Urinary bladder (tissue), 3 donors: ENCODE measurements at regions not wholly inside any gene's neighbourhood (a gene's known extent, or its start where the extent isn't known, plus 50 kb on each side); places are given as distances from the start of the nearest gene placed in this dataset.

Experiments
- DNase-seq: peaks from one replicate; pipeline ENCODE4 v3.0.0-alpha.2; 2015; ENCODE audit errors: extremely low spot score
- H3K27ac ChIP-seq: one replicate; pipeline ENCODE4 v1.5.1; 2013; ENCODE audit warnings: low read depth, mild to moderate bottlenecking, moderate library complexity
- H3K36me3 ChIP-seq: one replicate; pipeline ENCODE4 v1.6.1; 2013; ENCODE audit warnings: mild to moderate bottlenecking, moderate library complexity; ENCODE audit not compliant: insufficient read depth
- H3K4me1 ChIP-seq: one replicate; pipeline ENCODE4 v1.6.1; 2013; ENCODE audit warnings: mild to moderate bottlenecking, moderate library complexity; ENCODE audit not compliant: insufficient read depth
- H3K4me3 ChIP-seq: one replicate; pipeline ENCODE4 v1.5.1; 2013; ENCODE audit warnings: low read depth, low read length
- WGBS: extraction: QIAGEN DNeasy Blood & Tissue Kit; methylation state at CpG from one replicate; pipeline ENCODE4 v1.1.7; 2013; 5-methylcytosine and 5-hydroxymethylcytosine counted together
- donor health status: healthy with polysubstance abuse.
- donor health status: healthy.

DNA sequence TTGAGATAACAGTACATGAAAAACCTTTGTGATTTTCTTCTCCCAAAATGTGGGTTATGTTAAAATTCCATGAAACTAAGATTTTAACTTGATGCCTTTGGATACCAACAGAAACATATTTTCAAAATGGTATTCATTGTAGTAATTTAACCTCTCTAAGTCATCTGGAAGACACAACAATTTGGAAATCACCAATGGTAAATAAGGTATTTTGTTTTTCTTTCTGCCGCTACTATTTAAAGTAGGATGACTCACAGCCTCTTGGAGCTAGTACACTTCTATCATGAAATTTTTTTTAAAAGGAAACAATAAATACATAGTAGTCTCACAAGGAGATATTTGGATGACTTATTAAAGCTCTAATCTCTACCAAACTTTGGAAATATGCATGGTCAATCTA, 291.6 kb upstream of the VEPH1 start:
- Histone ChIP-seq H3K4me1 (no peaks in the 10 kb centered on the region), H3K4me3 (no peak overlapping the region), H3K36me3 (no peaks in the 10 kb centered on the region), H3K27ac (no peak overlapping the region)
- WGBS, result 38% methylated on average over 1 of the region's 1 CpG
- no peak for DNase-seq

GRCh38 chr3:157793745-157794144, 290.5 kb upstream of the VEPH1 start:
- H3K27ac ChIP-seq, result no peak overlapping the region
- H3K4me3 ChIP-seq, result no peak overlapping the region
- DNase-seq, result no peak
- 51% methylated on average over 9 of the region's 9 CpGs for WGBS
- H3K36me3 ChIP-seq, result no peaks in the 10 kb centered on the region
- no peaks in the 10 kb centered on the region for H3K4me1 ChIP-seq

DNA sequence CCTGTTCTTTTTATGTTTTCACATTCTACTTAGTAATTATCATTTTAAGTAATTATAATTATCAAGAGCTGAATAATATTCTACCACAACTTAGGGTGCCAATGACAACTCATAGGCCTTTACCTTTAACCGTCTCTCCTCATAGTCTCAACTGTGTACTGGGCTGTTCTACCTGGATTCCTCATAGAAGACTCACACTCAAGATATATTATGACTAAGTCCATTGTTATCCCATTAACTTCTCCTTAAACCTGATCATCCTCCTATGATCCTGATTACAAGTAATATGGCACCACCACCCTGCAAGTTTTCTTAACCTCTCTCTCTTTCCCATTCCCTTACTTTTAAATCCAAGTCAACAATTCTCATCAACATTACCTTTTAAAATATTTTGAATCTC, 285.9 kb upstream of the VEPH1 start:
- H3K4me3 ChIP-seq, result no peak overlapping the region
- no peak overlapping the region for H3K27ac ChIP-seq
- no peaks in the 10 kb centered on the region for H3K4me1 ChIP-seq
- 100% methylated on average over 1 of the region's 1 CpG for WGBS
- no peaks in the 10 kb centered on the region for H3K36me3 ChIP-seq
- DNase-seq, result no peak

DNA sequence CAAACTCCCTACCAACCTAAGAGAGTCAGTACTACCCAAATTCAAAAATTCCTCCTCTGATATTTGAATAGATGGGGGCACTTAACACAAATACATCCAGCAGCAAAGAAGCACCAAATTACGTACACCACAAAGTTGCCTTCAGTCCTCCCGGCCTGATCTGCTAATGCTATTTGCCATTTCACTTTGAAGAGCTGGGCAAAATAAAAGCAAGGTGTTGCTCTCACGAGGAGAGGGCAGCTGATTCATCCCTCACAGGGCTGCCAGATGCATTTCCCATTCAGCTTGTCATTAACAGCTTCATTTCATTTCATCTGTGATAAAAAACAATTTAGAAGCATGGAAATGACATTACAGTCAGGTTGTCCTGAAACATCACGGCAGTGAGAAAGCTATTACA, 283.4 kb upstream of the VEPH1 start:
- no peak for DNase-seq
- no peak overlapping the region for H3K27ac ChIP-seq
- no peaks in the 10 kb centered on the region for H3K36me3 ChIP-seq
- H3K4me1 ChIP-seq, result no peaks in the 10 kb centered on the region
- no peak overlapping the region for H3K4me3 ChIP-seq
- WGBS, result 82% methylated on average over 4 of the region's 4 CpGs

DNA sequence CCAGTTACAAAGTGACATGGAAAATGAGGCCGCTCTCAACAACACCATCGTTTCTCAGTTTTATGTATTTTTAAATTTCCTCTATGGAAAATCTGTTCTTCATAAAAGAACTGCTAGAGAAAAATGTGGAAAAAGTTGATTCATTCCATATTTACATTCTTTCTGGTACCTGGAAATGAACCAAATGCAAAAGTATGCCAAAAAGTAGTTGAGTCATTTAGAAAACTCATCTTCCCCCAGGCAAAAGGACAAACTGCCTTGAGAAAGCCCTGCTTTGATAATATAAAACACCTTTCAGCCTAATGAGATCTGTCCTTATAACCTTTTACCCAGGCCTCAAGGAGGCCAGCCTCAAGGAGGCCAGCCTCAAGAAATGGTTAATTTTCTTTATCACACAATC, 283.0 kb upstream of the VEPH1 start:
- peak; percentile 20 for DNase-seq
- Histone ChIP-seq H3K4me3 (no peak overlapping the region), H3K36me3 (no peaks in the 10 kb centered on the region), H3K27ac (no peak overlapping the region), H3K4me1 (no peaks in the 10 kb centered on the region)
- WGBS, result 49% methylated on average over 2 of the region's 2 CpGs

GRCh38 chr3:157785102-157785826, 282.0 kb upstream of the VEPH1 start:
- Histone ChIP-seq H3K27ac (no peak overlapping the region), H3K4me1 (no peaks in the 10 kb centered on the region), H3K36me3 (no peaks in the 10 kb centered on the region), H3K4me3 (no peak overlapping the region)
- WGBS, result 44% methylated on average over 6 of the region's 6 CpGs
- no peak for DNase-seq

- Histone ChIP-seq H3K4me1 (no peaks in the 10 kb centered on the region), H3K27ac (no peak overlapping the region), H3K36me3 (no peaks in the 10 kb centered on the region), H3K4me3 (no peak overlapping the region)
- WGBS, result 76% methylated on average over 2 of the region's 2 CpGs
- DNase-seq, result no peak
Observed at GRCh38 chr3:157782236-157782635, 279.0 kb upstream of the VEPH1 start.

- H3K27ac ChIP-seq, result no peak overlapping the region
- no peak for DNase-seq
- no peaks in the 10 kb centered on the region for H3K4me1 ChIP-seq
- H3K4me3 ChIP-seq, result no peak overlapping the region
- no peaks in the 10 kb centered on the region for H3K36me3 ChIP-seq
- 86% methylated on average over 2 of the region's 2 CpGs for WGBS
Observed at GRCh38 chr3:157776861-157777260, 273.6 kb upstream of the VEPH1 start.

DNA sequence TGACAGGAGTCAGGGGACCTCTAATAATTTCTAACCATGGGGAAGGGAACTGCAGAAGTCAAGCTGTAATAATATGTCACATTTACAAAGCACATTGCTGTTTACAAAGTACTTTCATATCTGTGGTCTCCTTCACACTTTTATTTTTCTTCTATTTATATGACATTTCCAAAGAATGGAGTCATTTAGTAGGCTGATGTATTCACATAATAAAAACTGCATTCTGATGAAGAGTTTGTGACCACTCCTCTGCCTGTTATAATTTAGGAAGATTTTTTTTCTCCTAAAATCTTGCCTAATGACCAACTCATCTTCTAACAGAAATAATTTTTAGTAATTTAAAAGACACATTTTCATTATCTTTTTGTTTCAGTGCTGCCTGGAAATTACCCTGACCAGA, 272.2 kb upstream of the VEPH1 start:
- Histone ChIP-seq H3K4me3 (no peak overlapping the region), H3K36me3 (no peaks in the 10 kb centered on the region), H3K27ac (no peak overlapping the region), H3K4me1 (no peaks in the 10 kb centered on the region)
- no peak for DNase-seq

DNA sequence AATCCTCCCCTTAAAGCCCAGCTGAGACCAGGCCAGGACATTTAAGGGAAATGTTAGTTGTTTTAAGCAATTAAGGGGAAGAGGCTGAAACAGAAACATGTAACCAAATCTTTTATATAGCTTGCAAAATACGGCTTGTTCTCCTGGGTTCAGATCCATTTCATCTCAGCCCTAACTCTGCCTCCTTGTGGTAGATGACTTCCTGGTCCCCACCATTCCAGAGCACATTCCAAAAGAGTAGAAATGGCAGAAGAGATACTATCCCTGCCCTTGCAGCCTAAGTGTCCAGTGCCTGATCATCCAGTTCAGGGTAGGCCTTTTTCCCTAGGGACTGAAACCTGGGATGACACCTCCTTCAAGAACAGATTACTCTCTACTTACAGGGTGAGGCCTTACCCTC, 266.2 kb upstream of the VEPH1 start:
- Histone ChIP-seq H3K4me3 (no peak overlapping the region), H3K4me1 (no peaks in the 10 kb centered on the region), H3K27ac (no peak overlapping the region), H3K36me3 (no peaks in the 10 kb centered on the region)
- no peak for DNase-seq
- 80% methylated on average over 1 of the region's 1 CpG for WGBS

DNA sequence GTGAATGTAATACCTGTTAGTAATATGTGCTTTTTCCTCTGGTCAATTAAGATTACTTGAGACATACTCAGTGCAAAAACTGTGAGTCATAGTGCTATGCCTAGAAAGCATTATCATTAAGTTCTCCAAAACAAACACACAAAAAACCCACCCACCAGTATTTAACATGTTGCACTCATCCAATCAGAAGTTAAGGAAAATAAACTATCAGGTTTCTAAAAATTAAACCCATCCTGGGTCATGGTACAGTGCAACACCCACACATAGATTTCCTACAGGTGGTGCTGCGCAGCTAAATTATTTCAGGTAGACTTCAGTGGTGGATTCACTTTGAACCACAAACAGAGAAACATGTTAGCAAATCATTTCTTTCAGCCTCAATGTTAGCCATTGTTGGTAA, 264.4 kb upstream of the VEPH1 start:
- H3K27ac ChIP-seq, result no peak overlapping the region
- no peaks in the 10 kb centered on the region for H3K4me1 ChIP-seq
- no peak for DNase-seq
- H3K36me3 ChIP-seq, result no peaks in the 10 kb centered on the region
- WGBS, result 100% methylated on average over 1 of the region's 1 CpG
- H3K4me3 ChIP-seq, result no peak overlapping the region

DNA sequence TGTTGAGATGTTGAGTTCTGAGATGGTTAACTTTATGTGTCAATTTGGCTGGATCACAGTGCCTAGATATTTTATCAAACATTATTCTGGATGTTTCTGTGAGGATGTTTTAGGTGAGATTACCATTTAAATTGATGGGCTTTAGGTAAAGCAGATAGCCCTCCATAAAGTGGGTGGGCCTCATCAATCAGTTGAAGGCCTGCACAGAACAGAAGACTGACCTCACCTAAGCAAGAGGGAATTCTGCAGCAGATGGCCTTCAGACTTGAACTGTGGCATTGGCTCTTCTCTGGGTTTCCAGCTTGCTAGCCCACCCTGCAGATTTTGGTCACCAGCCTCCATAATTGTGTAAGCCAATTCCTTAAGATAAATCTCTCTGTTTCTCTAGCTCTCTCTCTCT, 260.4 kb upstream of the VEPH1 start:
- Histone ChIP-seq H3K36me3 (no peaks in the 10 kb centered on the region), H3K27ac (no peak overlapping the region), H3K4me3 (no peak overlapping the region), H3K4me1 (no peaks in the 10 kb centered on the region)
- no peak for DNase-seq

DNA sequence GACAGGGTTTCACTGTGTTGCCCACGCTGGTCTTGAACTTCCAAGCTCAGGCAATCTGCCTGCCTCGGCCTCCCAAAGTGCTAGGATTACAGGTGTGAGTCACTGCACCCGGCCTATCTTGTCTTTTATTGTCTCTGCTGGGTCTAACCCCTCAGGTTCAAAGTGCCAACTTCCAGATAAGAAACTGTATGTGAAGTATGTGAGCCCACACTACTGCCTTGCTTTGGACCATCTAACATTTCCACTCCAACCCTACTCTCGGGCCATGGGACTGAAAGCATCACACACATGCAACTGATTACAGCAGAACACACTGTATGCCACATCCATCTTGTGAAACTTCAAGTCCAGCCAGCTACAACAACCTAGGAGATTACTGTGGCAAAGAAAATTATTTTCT, 256.1 kb upstream of the VEPH1 start:
- WGBS, result 75% methylated on average over 4 of the region's 4 CpGs
- no peak overlapping the region for H3K4me3 ChIP-seq
- no peaks in the 10 kb centered on the region for H3K4me1 ChIP-seq
- H3K27ac ChIP-seq, result no peak overlapping the region
- no peak for DNase-seq
- no peaks in the 10 kb centered on the region for H3K36me3 ChIP-seq

DNA sequence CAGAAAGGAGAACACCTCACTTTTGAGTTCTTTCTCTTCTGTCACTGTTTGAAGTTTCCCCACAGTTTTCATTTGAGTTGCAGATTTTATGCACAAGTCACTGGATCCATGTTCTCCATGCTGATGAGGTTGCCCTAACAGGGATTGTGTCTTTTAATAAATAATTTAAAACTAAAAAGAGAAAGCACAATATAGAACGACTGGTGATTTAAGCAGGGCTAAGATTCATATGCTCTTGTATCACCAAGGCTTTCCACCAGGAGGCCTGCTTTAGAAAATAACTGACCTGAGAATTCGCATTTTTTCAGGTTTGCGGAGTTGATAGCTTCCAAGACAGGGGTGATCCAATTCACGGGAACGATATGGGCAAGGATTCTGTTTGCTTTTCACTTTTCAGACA, 252.0 kb upstream of the VEPH1 start:
- WGBS, result 73% methylated on average over 5 of the region's 5 CpGs
- Histone ChIP-seq H3K4me3 (no peak overlapping the region), H3K4me1 (no peaks in the 10 kb centered on the region), H3K36me3 (no peaks in the 10 kb centered on the region), H3K27ac (no peak overlapping the region)
- no peak for DNase-seq

- no peak for DNase-seq
- Histone ChIP-seq H3K4me3 (no peak overlapping the region), H3K36me3 (no peaks in the 10 kb centered on the region), H3K27ac (no peak overlapping the region), H3K4me1 (no peaks in the 10 kb centered on the region)
- WGBS, result 28% methylated on average over 3 of the region's 3 CpGs
Observed at GRCh38 chr3:157754451-157754850, 251.2 kb upstream of the VEPH1 start.
